ENCODE measurements at regions not wholly inside any gene's neighbourhood (a gene's known extent, or its start where the extent isn't known, plus 50 kb on each side); places are given as distances from the start of the nearest gene placed in this dataset.

DNA sequence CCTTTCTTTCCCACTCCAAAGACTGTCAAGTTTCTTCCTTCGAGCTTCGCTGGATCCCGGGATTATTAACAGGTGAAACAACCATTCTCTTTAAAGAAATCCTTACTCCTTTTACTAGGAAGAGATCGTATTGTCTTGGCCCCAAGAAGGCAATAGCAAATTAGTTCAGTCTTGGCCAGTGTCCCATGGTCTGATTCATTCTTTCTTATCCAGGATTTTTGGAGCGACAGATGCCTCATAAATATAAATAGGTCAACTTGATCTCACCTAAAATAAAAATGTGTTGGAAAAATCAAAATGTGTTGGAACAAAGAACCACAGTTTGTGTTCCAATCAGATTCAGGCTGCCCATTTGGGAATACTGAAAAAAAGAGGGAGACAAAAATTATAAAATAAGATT lies 140.1 kb upstream of the TMEM108 start:
- DNase-seq (ENCODE audit: low read depth in 2 of 2): no peak

DNA sequence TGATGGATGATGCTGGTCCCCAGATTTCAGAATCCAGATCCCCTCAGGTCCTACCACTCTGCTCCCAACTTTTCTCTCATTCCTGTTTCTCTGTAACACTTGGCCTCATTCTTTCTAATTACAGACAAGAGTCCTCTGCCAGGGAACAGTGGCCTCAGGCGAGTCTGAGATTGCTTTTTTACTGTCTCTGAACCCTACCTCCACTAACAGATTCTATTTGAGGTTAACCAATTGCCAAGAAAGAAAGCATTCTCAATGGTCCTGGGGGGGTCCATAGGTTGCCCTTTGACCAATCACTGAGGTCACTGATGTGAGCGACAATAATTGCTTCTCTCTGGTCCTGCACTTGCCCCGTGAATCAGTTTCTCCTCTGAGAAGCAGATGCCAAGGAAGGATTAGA lies 145.2 kb upstream of the TMEM108 start:
- DNase-seq (ENCODE audit: low read depth in 2 of 2): no peak

DNA sequence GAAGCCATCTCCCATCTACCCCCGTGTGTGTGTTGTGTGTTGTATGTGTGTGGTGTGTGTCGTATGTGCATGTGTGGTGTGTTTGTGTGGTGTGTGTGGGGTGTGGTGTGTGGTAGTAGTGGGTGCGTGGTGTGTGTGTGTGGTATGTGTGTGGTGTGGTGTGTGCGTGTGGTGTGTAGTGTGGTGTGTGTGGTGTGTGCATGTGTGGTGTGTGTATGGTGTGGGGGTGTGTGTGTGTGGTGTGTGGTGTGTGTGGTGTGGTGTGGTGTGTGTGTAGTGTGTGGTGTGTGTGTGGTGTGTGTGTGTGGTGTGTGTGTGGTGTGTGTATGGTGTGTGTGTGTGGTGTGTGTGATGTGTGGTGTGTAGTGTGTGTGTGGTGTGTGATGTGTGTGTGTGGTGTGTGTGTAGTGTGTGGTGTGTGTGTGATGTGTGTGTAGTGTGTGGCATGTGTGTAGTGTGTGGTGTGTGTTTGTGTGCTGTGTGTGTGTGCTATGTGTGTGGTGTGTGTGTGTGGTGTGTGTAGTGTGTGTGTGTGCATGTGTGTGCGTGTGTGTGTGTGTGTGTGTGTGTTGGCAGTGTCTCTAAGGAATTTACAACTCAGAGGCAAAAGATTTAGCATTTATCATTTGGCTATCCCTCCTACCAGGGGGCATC lies 156.3 kb upstream of the TMEM108 start:
- DNase-seq (ENCODE audit: low read depth in 2 of 2): no peak

DNA sequence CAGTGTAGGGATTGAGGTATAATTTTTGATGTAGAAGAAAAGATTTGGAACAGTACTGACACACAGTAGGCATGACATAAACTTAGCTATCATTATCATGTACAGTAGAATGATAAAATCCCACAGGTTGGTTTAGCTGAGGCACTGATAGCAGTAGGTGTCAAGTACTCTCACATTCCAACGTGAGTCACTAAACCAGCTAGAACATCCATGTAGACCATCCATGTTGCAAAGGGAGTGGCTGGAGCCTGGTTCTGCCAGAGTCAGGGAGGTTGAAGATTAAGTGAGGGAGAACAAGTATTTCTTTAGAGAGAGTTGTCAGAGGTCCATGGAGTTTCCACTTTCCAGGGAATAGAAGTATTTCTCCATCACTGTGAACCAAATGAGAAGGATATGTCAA lies 157.2 kb upstream of the TMEM108 start:
- no peak for DNase-seq (ENCODE audit: low read depth in 2 of 2)

DNA sequence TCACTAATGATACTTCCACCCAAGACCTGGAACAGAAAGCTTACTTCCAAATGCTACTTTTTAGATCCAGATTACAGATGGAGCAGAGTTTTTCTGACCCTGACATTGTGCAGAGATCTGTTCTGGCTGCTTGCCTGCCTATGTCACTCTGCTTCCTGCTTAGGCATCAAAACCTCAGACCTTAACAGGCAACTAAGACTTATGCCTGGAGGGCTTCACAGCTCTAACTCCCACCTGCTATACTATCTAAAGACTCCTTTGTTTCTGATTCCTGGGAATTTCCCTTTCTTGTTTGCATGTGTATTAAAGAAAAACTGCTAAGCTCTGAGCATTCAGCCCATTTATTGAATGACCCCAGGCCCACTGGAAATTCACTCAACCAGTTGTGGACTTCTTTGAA lies 157.4 kb upstream of the NPHP3 start:
- DNase-seq (ENCODE audit: low read depth in 2 of 2): no peak

DNA sequence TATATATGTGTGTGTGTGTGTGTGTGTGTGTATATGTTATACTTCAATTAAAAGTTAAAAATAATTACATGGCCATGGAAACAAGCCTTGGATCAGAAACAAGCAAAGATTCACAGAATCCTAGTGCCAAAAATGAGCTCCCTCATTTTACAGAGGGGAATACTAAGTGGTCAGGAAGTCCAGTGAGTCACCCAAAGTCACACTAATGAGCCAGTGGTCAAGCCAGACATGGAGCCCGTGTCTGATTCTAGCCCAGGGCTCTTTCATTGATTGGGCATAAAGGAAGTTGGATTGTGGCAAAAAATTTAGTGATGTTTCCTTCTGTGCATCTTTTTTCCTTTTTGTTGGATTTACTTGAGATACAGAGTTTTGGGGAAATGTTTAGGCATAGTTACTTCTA lies 152.5 kb upstream of the NPHP3 start:
- no peak for DNase-seq (ENCODE audit: low read depth in 2 of 2)

DNA sequence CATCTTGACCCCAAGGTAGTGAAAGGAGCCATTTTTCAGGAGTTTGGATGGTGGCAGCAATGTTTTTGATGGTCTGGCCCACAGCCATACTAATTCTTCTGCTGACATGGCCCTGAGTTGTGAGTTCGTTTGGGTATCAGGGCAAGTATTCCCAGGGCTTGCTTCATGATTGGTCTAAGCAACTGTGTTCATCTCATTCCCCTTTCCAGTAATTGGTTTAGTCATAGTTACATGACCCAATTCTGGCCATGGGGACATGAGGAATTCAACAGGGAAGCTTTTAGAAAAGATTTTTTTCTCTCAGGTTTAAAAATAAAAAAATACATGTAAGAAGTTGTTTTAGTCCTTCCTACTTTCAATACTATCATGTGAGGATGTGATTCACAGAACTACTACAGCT lies 150.5 kb upstream of the NPHP3 start:
- no peak for DNase-seq (ENCODE audit: low read depth in 2 of 2)

DNA sequence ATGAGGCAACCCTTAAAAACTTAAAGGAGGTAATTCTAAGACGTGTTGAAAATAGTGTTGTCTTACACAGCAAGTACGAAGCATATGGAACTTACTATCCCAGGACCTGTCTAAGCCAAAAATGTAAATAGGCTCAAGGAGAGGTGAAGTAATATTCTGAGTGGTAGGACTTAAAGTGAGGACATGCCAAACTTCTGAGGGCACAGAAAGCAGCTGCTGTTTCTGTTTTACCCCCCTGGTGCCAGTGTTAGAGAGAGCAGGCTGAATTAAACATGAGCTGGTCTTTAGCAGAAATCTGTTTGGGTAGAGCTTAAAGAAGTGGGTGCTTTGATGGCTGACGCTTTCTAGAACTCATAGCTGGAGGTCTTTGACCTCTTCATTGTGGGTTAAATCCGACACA lies 149.7 kb upstream of the NPHP3 start:
- DNase-seq (ENCODE audit: low read depth in 2 of 2): no peak

DNA sequence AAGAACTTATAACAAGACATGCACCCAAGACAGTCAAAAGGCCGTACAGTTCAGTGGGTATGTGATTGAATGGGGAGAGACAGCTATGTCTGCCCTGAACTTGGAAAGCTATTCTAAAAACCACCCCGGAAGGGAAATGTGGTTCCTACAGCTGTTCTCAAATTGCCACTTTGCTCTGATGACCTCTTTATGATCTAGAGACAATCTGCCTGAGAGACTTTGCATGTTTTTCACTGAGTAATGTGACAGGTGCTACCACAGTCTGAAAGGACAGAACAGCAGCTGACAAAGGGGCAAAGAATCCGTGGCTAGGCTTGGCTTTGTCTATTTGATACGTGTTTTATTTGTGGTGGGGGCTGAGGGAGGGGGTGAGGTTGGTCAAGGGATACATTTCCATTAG lies 148.3 kb upstream of the NPHP3 start:
- no peak for DNase-seq (ENCODE audit: low read depth in 2 of 2)

DNA sequence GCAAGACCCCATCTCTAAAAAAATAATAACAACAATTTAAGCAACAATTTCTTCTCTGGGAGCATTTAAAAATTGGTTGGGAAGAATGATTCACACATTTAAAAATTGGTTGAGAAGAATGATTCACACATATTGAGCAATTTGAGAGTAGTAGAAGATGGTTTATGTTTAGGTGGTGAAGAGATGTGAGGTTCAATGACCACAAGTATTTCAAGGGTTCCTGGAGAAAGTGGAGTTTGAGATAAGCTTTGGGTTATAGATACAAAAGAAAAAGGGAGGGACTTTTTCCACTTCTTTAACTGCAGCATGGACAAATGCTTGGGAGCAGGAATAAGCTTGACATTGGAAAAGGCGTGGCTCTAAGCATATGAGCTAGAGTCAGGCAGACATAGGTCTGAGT lies 145.7 kb upstream of the NPHP3 start:
- peak in 1 of 2 experiments; percentile 3 for DNase-seq (ENCODE audit: low read depth in 2 of 2)

DNA sequence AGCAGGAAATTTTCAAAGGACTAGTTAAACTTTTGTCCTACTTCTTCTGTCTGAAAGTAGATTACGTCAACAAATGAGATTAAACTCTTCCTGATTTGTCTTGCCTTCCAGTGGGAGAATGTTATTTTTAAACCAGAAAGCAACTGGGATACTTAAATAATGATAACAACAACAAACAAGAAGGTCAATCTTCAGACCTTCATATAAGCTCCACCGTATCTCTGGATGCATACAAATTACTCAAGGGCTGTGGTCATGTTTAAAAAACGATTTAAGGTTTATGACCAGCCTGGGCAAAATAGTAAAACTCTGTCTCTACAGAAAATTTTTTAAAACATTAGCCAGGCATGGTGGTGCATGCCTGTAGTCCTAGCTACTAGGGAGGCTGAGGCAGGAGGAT lies 145.3 kb upstream of the NPHP3 start:
- no peak for DNase-seq (ENCODE audit: low read depth in 2 of 2)

DNA sequence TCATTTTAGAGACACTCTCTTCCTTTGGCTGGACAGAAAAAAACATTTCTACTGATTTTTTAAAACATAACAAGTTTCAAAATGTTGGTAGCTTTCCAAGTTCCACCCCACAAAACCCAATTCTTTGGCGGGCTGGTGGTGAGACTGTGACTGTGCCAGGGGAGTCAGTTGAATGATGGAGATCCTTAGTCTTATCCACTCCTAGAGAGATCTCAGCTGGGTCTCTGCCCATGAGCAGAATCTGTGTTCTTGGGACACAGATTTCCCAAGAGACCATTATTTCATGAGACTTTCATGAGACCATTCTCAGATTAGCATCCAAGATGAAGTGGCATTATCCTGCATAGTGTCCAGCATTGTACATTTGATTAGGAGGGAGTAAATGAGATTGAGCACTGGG lies 135.1 kb upstream of the NPHP3 start:
- no peak for DNase-seq (ENCODE audit: low read depth in 2 of 2)

DNA sequence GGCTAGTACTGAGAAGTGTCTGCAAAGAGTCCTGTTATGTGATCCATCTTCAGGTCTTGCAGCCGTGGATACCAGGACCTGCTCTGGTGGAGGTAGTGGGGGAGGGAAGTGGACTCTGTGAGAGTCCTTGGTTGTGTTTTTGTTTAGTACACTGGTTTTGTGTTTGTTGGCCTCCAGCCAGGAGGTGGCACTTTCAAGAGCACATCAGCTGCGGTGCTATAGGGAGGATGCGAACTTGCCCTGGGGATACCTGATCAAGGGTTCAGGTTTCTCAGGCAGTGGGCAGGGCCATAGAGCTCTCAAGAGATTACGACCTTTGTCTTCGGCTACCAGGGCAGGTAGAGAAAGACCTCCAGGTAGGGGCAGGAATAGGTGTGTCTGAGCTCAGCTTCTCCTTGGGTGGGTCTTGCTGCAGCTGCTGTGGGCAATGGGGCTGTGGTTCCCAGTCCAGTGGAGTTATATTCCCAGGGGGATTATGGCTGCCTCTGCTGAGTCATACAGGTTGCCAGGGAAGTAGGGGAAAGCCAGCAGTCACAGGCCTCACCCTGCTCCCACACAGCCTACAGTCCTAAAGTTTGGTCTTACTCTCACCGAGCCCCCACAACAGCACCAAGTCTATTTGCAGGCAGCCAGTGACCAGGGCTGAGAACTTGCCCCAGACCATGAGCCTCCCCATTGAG lies 132.8 kb upstream of the NPHP3 start:
- DNase-seq (ENCODE audit: low read depth in 2 of 2): no peak

DNA sequence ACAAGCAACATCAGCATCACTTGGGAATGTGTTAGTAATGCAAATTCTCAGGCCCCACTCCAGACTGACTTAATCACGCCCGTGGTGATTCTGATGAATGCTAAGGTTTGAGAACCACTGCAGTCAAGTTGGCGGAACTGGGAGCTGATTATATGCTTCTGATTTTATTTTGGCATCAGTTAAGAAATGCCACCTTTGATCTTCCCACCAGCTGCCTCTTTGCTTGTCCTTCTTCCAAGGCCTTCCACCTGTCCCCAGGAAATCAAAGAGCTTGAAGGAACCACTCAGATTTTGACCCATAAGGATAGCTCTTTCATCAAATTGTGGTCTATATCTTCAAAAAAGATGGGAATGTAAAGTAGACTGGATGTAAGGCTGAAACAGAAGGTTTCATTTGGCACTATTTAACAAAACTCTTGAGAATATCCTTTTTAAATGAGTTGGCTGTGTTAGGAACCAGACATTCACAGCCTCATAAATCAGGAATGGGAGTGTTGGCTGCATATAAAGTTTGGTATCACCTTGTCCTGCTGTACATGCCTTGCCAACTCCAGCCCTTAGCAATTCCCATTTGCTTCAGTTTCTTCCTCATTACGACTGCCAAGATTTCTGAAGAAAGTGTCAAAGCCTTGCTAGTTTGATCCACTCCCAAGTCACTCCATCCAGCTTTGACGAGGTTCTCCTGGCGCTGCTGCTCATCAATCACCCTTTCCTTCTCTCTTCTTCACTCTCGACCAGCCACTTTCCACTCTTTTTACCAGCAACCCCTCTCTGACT lies 125.8 kb upstream of the NPHP3 start:
- DNase-seq (ENCODE audit: low read depth in 2 of 2): no peak

DNA sequence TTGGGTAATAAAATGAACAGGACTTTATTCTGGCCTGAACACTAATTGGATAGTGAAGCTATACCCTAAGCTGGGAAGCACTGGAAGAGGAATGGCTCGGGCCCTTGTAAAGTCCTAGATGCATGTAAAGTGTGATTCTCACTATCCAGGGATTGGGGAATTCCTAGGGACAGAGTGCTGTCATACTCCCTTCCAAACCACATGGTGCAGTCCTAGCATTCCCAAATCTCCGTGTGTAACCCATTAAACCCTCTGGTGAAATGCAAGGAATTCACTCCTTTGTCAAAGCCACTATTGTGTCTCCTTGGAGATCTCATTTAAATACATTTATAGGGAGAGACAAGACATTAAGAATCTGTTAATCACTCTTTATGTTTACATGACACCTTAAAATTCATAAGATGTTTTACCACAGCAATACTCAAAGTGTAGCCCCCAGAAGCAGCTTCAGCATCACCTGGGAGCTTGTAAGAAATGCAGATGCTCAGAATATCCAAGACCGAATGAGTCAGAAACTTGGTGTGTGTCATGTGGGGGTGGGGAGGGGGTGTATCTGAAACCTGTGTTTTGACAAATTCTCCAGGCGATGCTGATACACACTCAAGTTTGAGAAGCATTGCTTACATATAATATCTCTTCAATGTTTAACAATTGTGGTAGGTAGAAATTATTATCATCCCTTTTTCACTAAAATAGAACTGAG lies 121.8 kb upstream of the NPHP3 start:
- no peak for DNase-seq (ENCODE audit: low read depth in 2 of 2)

DNA sequence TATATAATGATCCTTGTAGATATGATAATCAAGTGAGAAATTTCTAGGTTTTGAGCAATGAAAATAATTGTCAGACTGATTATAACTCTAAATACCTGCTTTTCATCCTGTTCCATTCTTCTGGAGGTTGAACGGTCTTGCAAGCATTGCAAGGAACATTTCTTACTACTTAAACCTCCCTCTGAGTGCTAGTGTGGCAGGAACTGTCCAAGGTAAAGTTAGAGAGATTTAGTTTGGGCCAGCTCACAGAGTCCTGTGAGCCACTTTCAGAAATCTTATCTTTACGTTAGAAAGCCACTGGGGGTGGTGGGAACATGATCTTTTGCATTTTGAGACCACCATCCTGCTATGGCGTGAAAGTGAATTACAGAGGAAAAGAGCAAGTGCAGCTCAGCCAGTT lies 121.1 kb upstream of the NPHP3 start:
- no peak for DNase-seq (ENCODE audit: low read depth in 2 of 2)

DNA sequence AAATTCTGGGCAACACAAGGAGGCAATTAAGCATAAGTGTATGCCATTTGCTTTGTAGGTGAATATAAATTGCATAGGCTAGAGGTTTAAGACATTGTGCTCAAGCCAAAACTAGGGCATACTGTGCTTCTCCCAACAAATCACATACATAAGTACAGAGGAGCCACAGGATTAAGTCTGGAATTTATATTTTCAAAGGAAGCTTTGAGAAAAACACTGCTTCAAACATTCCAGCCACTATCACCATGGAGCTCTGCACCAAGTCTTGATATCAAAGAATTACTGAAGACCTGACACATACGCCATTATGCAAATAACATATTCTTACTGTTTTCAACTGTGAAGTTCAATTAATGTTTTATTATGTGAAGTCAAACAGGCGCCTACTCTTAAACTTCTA lies 119.4 kb upstream of the NPHP3 start:
- DNase-seq (ENCODE audit: low read depth in 2 of 2): no peak

DNA sequence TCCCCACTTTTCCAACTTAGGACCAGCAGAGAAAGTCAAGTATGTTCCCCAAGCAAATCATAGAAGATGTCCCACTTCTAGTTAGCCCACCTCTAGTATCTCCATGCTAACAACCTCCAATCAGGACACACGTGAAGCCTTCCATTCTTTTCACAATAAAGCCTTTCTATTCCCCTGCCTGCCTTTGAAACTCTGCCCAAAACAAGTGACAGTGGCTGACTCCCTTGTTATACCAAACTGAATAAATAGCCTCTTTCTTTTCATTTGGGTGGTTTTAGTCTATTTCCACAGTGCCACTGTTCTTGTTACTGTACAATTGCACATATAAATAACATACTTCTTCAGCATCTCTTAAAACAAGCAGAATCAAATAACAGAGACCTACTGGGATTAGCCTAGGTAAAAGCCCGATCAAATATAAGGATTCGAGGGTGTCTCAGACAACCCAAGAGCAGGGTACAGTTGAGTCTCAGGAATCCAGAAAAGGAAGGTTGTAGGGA lies 118.0 kb upstream of the NPHP3 start:
- DNase-seq (ENCODE audit: low read depth in 2 of 2): no peak

DNA sequence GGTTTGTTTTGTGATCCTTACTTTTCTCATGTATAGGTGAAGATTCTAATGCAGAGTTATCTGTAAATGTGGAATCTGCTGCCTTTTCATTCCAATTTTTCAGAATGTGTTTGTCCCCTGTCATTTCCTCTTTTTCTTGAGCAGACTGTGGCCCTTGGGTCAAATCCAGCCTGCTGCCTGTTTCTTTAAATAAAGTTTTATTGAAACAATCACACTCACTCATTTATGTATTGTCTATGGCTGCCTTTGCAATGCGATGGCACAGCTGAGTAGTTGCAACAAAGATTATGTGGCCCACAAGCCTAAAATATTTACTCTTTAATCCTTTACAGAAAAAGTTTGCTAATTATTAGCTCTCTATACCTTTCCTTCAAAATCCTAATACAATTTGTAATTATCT lies 116.3 kb upstream of the NPHP3 start:
- no peak for DNase-seq (ENCODE audit: low read depth in 2 of 2)

DNA sequence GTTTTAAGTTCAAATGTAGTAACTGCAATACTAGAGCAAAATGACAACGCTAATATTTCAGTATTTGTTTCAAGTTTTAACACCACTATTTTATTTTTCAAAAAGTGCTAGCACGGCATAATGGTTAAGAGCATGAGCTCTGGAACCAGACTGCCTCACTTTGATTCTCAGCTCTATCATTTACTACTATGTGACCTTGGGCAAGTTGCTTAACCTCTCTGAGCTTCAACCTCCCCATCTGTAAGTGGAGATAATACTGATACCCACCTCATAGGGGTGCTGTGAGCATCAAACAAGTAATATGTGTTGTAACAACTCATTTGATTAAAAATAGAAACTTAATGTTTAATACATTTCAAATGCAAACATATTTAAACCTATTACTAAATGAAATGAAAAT lies 115.4 kb upstream of the NPHP3 start:
- no peak for DNase-seq (ENCODE audit: low read depth in 2 of 2)

DNA sequence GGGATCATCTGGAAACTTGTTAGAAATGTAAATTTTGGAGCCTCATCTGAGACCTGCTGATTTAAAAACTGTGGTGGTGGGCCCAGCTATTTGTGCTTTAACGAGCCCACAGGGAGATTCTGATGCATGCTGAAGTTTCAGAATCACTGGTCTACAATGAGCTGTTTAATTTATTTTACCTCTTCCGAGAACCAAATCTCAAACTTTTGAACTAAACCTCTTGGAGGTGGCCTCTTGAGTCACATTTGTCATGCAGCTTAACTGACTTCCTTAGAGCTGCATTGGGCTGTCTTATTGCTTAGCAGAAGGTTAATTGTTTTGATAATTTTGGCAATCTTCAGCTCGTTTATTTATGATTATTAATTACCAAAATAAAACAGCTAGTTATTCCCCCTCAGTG lies 112.1 kb upstream of the NPHP3 start:
- DNase-seq (ENCODE audit: low read depth in 2 of 2): no peak

DNA sequence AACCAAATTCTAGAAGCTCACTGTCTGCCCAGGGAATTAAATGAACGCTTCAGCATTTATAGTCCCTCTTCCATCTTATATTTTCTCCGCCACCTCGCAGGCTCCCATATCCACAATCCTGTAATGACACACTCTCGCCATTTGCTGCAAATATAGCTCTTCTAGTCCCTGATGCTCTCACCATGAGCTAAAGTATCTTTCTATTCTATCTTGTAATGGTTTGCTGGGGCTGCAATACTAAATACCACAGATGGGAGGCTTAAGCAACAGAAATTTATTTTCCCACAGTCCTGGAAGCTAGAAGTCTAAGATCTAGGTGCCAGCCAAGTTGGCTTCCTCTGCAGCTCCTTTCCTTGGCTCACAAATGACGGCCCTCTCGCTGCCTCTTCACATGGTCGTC lies 106.9 kb upstream of the NPHP3 start:
- DNase-seq (ENCODE audit: low read depth in 2 of 2): no peak
